ENCODE measurements at regions not wholly inside any gene's neighbourhood (a gene's known extent, or its start where the extent isn't known, plus 50 kb on each side); places are given as distances from the start of the nearest gene placed in this dataset.

- DNase-seq = no peak
Measured at GRCh38 chr1:55374801-55375616, 159.8 kb upstream of the USP24 start.

- DNase-seq = no peak
Measured at GRCh38 chr1:55374216-55374615, 159.1 kb upstream of the USP24 start.

GRCh38 chr1:55369474-55369873, 154.3 kb upstream of the USP24 start:
- DNase-seq = no peak

GRCh38 chr1:55368698-55369097, 153.5 kb upstream of the USP24 start:
- DNase-seq = no peak

- DNase-seq = no peak
Measured at GRCh38 chr1:55367273-55367672, 152.1 kb upstream of the USP24 start.

GRCh38 chr1:55364216-55364615, 149.1 kb upstream of the USP24 start:
- no peak for DNase-seq

GRCh38 chr1:55363268-55363667, 148.1 kb upstream of the USP24 start:
- no peak for DNase-seq

GRCh38 chr1:55362558-55362957, 147.4 kb upstream of the USP24 start:
- no peak for DNase-seq

GRCh38 chr1:55359611-55360010, 144.4 kb upstream of the USP24 start:
- DNase-seq = no peak

GRCh38 chr1:55358581-55358980, 143.4 kb upstream of the USP24 start:
- DNase-seq = no peak

GRCh38 chr1:55355549-55355948, 140.4 kb upstream of the USP24 start:
- no peak for DNase-seq

GRCh38 chr1:55353707-55354620, 138.8 kb upstream of the USP24 start:
- DNase-seq = no peak

- no peak for DNase-seq
Measured at GRCh38 chr1:55352811-55353180, 137.6 kb upstream of the USP24 start.

GRCh38 chr1:55352080-55352810, 137.1 kb upstream of the USP24 start:
- DNase-seq = no peak

- DNase-seq = no peak
Measured at GRCh38 chr1:55348356-55348755, 133.2 kb upstream of the USP24 start.

GRCh38 chr1:55347866-55348265, 132.7 kb upstream of the USP24 start:
- no peak for DNase-seq

GRCh38 chr1:55347041-55347440, 131.9 kb upstream of the USP24 start:
- no peak for DNase-seq

- DNase-seq = no peak
Measured at GRCh38 chr1:55346586-55346985, 131.4 kb upstream of the USP24 start.

- DNase-seq = no peak
Measured at GRCh38 chr1:55339681-55340080, 124.5 kb upstream of the USP24 start.

GRCh38 chr1:55338448-55338820, 123.3 kb upstream of the USP24 start:
- DNase-seq = no peak

- DNase-seq = no peak
Measured at GRCh38 chr1:55337801-55338447, 122.8 kb upstream of the USP24 start.

- DNase-seq = no peak
Measured at GRCh38 chr1:55334797-55335196, 119.6 kb upstream of the USP24 start.

GRCh38 chr1:55334160-55334559, 119.0 kb upstream of the USP24 start:
- DNase-seq = no peak

All from activated CD4-positive, CD25-positive, alpha-beta regulatory T cell (primary cell).